ENCODE measurements at regions not wholly inside any gene's neighbourhood (a gene's known extent, or its start where the extent isn't known, plus 50 kb on each side); places are given as distances from the start of the nearest gene placed in this dataset.

GRCh38 chr1:10899490-10900250 lies 103.2 kb upstream of the CASZ1 start:
- Histone ChIP-seq H3K27ac (ENCODE audit: low read depth in 1 of 2, low read length in 2 of 2) (no peak overlapping the region), H3K9ac (ENCODE audit: low read depth in 1 of 2, low read length in 2 of 2) (no peak overlapping the region), H3K4me1 (ENCODE audit: control insufficient read depth in 4 of 4, insufficient read depth in 4 of 4, low read length in 3 of 4) (no peaks in the 10 kb centered on the region), H3K36me3 (ENCODE audit: control insufficient read depth in 4 of 4, insufficient read depth in 3 of 4, low read depth in 1 of 4, low read length in 3 of 4) (no peaks in the 10 kb centered on the region), H3K27me3 (ENCODE audit: control insufficient read depth in 4 of 4, insufficient read depth in 4 of 4, low read length in 3 of 4) (no peaks in the 10 kb centered on the region), H3K9me3 (ENCODE audit: control insufficient read depth in 4 of 4, low read length in 3 of 4) (no peaks in the 10 kb centered on the region), H3K4me3 (ENCODE audit: low read depth in 1 of 3, low read length in 3 of 3) (no peak overlapping the region)
- no peak for DNase-seq (ENCODE audit: low spot score)
- TF ChIP-seq NR2F2 (IDR thresholded peaks at IDR 0.05): no peak
- no peak for TF ChIP-seq HNF4A (conservative IDR thresholded peaks at IDR 0.05)
- TF ChIP-seq RXRA (IDR thresholded peaks at IDR 0.05): no peak
- TF ChIP-seq RAD21 (IDR thresholded peaks at IDR 0.05): no peak
- no peak for TF ChIP-seq HNF4G (IDR thresholded peaks at IDR 0.05)
- TF ChIP-seq REST (IDR thresholded peaks at IDR 0.05): no peak
- no peak for TF ChIP-seq CTCF (IDR thresholded peaks at IDR 0.05; ENCODE audit: low read depth, low read length, missing input control)
- no peak for TF ChIP-seq TAF1 (conservative IDR thresholded peaks at IDR 0.05)
- TF ChIP-seq GABPA (IDR thresholded peaks at IDR 0.05 in 1 of 2, conservative IDR thresholded peaks at IDR 0.05 in 1 of 2): no peak
- no peak for TF ChIP-seq FOXA2 (IDR thresholded peaks at IDR 0.05)
- TF ChIP-seq ZBTB33 (IDR thresholded peaks at IDR 0.05): no peak
- TF ChIP-seq FOXA1 (IDR thresholded peaks at IDR 0.05): no peak
- TF ChIP-seq YY1 (IDR thresholded peaks at IDR 0.05): no peak
- TF ChIP-seq JUND (IDR thresholded peaks at IDR 0.05): no peak
- no peak for TF ChIP-seq SP1 (IDR thresholded peaks at IDR 0.05)
- TF ChIP-seq ATF3 (IDR thresholded peaks at IDR 0.05): no peak
- TF ChIP-seq EGR1 (IDR thresholded peaks at IDR 0.05; ENCODE audit: low read depth in 2 of 2): no peak
- TF ChIP-seq MAX (IDR thresholded peaks at IDR 0.05): no peak
- 85% methylated on average over 18 of the region's 18 CpGs for WGBS
